VCaP (cell line): ENCODE measurements at regions not wholly inside any gene's neighbourhood (a gene's known extent, or its start where the extent isn't known, plus 50 kb on each side); places are given as distances from the start of the nearest gene placed in this dataset.
"Not testable (repeated sequence)": the region's sequence is repeated elsewhere in the genome, so short reads cannot be mapped to it uniquely, and the experiment has no call there.

Experiments
- H3K27ac ChIP-seq: fragments of 450-650 bp; 2 replicates; pipeline ENCODE4 v1.5.1; 2017
- TF ChIP-seq, protein P1 (sequence below): fragments of 450-650 bp; conservative IDR thresholded peaks from 2 replicates; pipeline ENCODE4 v1.5.1; 2017; ENCODE audit warnings: mild to moderate bottlenecking, moderate library complexity

DNA sequence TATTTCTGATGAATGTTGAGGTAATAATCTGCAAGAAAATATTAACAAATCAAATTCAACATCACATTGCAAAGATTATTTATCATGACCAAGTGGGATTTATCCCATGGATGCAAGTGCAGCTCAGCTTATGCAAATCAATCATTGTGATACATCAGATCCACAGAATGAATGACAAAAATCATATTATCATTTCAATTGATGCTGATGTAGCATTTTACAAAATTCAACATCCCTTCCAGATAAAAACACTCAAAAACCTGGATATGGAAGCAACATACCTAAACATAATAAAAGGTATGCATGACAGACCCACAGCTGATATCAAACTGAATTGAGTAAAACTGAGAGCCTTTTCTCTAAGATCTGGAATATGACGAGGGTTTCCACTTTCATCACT is 1915.4 kb downstream of the ARAP2 start:
- TF ChIP-seq, protein P1, sequence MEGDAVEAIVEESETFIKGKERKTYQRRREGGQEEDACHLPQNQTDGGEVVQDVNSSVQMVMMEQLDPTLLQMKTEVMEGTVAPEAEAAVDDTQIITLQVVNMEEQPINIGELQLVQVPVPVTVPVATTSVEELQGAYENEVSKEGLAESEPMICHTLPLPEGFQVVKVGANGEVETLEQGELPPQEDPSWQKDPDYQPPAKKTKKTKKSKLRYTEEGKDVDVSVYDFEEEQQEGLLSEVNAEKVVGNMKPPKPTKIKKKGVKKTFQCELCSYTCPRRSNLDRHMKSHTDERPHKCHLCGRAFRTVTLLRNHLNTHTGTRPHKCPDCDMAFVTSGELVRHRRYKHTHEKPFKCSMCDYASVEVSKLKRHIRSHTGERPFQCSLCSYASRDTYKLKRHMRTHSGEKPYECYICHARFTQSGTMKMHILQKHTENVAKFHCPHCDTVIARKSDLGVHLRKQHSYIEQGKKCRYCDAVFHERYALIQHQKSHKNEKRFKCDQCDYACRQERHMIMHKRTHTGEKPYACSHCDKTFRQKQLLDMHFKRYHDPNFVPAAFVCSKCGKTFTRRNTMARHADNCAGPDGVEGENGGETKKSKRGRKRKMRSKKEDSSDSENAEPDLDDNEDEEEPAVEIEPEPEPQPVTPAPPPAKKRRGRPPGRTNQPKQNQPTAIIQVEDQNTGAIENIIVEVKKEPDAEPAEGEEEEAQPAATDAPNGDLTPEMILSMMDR = no peak
- H3K27ac ChIP-seq = no peak overlapping the region

DNA sequence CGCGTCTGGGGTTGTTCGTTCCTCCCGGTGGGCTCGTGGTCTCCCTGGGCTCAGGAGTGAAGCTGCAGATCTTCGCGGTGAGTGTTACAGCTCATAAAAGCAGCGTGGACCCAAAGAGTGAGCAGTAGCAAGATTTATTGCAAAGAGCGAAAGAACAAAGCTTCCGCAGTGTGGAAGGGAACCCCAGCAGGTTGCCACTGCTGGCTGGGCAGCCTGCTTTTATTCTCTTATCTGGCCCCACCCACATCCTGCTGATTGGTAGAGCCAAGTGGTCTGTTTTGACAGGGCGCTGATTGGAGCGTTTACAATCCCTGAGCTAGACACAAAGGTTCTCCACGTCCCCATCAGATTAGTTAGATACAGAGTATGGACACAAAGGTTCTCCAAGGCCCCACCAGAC is 1909.2 kb downstream of the ARAP2 start:
- H3K27ac ChIP-seq = not testable (repeated sequence)

DNA sequence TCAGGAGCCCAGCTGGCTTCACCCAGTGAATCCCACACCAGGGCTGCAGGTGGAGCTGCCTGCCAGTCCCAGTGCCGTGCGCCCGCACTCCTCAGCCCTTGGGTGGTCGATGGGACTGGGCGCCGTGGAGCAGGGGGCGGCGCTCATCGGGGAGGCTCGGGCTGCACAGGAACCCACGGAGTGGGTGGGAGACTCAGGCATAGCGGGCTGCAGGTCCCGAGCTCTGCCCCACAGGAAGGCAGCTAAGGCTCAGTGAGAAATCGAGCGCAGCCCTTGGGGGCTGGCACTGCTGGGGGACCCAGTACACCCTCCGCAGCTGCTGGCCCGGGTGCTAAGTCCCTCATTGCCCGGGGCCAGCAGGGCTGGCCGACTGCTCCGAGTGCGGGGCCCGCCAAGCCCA is 1908.8 kb downstream of the ARAP2 start:
- H3K27ac ChIP-seq = not testable (repeated sequence)

DNA sequence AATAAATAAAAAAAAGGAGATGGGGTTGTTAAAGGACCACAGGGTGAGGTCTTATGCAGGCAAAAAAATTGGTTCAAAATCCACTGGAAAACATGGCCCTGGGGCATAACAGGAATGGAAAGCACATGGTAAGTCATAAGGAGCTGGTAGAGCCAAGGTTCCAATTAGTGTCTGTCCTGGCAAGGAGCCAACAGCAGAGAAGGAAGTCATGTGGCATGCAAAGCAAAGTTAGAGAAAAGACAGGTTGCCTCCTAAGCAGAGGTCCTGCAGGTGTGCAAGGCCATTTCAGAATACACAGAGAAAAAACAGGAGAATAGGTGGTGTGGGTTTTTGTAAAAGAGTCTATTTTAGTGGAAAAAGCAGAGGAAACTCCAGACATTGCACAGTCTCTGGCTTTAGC is 1881.7 kb downstream of the ARAP2 start:
- H3K27ac ChIP-seq = no peak overlapping the region
- TF ChIP-seq, protein P1 = no peak

DNA sequence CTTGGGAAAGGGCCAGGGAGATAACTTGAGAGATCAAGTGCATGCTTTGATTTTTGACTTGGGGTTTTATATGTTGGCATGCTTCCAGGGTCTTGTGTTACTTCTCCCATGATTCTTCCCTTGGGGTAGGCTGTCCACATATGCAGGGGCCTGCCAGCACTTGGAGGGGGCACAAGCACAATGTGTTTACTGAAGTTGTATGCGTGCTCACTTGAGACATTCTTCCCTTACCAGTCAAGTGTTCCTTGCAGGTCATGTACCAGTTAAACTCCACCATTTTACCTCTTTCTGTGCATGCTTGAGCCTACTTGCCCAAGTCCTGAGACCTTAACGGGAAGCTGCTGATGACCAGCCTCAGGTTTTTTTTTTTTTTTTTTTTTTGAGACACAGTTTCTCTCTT is 1880.5 kb downstream of the ARAP2 start:
- H3K27ac ChIP-seq = no peak overlapping the region
- TF ChIP-seq, protein P1 = no peak

DNA sequence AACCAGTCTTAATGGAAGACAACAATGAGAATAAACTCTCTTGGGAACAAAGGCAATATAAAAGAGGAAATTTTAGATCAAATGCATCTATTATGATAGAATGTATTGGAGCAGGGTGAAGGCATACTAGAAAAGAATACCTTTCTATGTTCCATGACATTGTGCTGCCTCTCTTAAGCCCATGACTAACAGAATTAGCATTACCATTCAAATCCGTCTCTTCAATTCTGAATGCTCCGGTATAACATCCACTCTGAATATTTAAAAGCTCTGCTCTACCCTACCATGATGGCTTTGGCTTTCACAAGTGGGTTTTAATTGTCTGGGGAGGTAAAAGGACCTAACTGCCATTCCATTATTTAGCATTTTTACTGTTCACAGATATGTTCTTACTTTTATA is 1878.4 kb downstream of the ARAP2 start:
- H3K27ac ChIP-seq = no peak overlapping the region
- TF ChIP-seq, protein P1 = no peak

DNA sequence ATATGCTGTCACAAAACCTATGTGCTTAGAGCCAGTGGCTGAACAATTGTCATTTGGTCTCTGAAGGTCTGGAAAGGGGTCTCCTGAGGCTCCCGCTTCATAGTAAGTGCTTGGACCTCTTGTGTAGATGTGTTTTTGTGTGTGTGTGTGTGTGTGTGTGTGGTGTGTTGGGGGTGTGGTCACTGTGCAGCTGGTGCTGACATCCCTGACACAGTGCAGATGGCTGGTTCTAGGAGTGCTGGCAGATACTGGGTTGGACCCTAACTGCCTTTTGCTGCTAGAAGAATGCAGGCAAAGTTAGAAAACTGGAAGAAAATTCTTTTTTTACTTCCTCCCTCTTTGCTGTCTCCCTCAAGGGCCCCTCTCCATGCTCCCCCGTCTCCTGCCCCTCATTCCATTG is 1872.6 kb downstream of the ARAP2 start:
- H3K27ac ChIP-seq = no peak overlapping the region
- TF ChIP-seq, protein P1 = no peak

DNA sequence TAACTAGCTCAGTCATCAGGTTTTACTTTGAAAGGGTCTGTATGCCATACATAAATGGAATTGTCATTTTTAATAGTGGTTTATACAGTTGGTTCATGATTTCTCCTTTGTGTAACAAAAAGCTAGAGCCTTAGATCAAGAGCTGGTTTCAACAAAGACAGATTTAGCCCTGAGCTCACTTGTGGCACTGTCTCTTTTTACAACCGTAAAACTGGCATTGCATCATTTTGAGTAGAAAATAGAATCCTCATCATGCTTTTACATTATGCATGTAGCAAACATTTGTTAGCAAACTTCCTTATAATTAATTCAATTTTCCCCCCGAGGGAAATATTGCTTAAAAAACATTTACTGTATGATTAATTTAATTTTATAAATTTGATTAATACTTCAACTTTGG is 1871.5 kb downstream of the ARAP2 start:
- no peak overlapping the region for H3K27ac ChIP-seq
- TF ChIP-seq, protein P1 = no peak

DNA sequence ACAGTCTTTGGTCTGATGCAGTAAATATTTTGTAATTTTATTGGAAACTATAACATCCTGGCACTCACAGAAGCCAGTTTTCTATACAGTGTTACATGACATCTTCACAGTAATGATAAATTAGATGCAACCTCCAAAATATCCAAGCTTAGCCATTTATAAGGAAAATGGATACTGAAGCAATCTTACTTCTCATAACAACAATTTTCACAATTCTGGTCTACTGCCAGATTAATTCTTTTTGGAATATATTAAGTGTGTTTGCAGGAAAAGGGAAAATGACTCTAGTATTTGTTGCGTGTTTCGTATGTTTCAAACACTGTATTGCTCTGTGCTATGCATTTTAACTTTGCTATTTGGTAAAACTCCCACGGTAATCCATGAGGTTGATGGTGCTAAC is 1870.9 kb downstream of the ARAP2 start:
- TF ChIP-seq, protein P1 = no peak
- no peak overlapping the region for H3K27ac ChIP-seq
